GM21360 (cell line): ENCODE measurements at regions not wholly inside any gene's neighbourhood (a gene's known extent, or its start where the extent isn't known, plus 50 kb on each side); places are given as distances from the start of the nearest gene placed in this dataset.

ENCODE experiments used
- ATAC-seq: cut with Tn5 transposase; IDR thresholded peaks from one replicate; pipeline ENCODE4 v1.9.1; 2021; ENCODE audit warnings: mild to moderate bottlenecking, moderate library complexity; ENCODE audit not compliant: unreplicated experiment

DNA sequence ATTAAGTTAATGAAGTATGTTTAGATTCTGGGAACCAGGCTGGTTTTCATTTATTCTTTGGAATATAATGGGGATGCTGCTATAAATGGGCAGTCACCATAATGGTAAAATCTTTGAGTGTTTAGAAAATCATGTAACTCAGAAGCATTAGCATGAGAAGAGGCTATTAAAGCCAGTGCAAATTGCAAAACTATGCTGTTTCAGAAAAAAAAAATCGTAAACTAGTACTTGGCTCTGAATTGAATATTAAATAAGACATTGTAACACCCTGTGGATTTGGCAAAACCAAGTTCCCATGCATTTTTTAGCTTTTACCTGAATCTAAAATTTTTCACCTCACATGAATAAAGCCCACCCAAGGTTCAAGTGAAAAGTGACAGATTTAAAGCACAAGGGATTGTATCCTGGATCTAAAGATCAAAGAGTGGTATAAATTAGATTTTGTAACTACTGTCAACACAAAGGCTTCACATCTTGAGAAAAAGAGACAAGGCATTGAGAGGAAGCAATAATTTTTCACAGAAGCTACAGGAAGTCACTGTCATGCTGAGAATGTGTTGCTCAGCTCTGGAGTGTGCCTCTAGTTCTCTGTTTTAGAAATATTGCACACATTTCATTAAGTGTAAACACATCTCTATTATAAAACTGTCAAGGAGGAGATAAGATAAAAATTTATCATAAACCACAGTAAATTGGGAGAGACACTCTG is 142.2 kb downstream of the ABCA8 start:
- ATAC-seq: no peak

DNA sequence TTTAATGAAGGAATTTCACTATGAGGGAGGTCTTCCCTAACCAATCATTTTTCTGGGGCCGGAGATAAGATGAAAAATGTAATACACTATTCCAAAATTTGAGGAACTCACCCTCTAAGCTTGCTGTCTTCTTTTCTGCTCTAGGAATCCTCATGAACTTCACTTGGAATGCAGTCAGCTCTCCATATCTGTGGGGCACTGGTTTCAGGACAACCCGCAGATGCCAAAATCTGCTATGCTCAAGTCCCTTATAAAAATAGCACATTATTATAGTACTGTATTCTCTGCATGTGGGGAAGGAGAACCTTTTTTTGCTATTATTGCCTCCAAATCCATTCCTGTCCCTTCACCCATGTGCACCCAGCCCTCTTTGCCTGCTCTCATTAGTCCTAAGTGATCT is 146.0 kb downstream of the ABCA8 start:
- no peak for ATAC-seq

GRCh38 chr17:68807998-68808772 is 147.0 kb downstream of the ABCA8 start:
- no peak for ATAC-seq

GRCh38 chr17:68805609-68806008 is 149.6 kb downstream of the ABCA8 start:
- ATAC-seq: no peak

DNA sequence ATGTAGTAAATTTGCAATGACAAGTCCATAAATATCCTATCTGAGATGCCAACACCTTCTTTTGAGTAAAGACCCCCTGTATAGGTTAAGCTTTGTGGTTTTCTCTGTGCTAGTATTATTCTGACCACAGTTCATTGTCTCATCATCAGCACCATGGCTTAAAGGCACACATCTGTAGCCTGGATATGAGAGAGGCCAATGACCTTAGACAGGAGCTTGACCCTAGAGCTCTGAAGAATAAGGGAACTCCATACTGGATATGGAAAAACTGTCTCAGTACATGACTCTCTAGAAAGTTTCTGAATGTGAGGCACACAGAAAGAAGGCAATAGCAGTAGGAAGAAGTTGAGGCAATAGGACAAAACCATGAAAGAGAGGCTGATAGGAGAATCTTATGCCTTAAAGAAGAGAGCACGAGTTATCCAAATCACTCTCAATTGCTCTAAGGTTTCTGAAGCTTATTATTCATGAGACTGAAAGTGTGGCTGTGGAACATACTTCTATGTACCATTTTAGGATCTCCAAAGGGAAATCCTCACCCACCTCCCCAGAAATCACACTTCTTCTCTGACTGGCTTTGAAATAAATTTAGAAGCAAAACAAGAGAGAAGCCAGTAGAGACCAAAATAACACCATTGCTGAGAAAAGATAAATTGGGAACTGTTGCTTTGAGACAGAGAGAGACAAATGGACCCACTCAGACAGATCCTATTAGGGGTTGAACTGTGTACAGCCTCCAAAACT is 150.2 kb downstream of the ABCA8 start:
- ATAC-seq: no peak

GRCh38 chr17:68803164-68803929 is 151.8 kb downstream of the ABCA8 start:
- ATAC-seq: no peak

GRCh38 chr17:68801335-68802247 is 153.6 kb downstream of the ABCA8 start:
- no peak for ATAC-seq

DNA sequence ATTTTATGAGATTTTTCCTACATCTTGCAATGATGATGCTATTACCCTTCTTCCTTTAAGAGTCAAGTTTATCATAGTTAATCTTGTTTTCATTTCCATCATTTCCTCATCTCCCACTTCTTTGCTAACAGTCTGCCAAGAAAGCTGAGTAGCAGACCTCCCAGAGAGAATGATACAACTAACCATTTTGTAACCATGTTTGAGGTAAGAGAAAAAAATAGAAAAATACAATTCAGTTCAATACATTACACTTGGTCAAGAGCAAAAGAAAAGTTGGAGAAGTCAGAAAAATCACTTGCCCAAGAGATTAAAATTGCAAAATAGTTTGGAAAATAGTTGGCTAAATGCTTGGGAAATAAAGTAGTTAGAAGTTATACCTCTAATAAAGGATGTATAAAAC is 154.4 kb downstream of the ABCA8 start:
- no peak for ATAC-seq

DNA sequence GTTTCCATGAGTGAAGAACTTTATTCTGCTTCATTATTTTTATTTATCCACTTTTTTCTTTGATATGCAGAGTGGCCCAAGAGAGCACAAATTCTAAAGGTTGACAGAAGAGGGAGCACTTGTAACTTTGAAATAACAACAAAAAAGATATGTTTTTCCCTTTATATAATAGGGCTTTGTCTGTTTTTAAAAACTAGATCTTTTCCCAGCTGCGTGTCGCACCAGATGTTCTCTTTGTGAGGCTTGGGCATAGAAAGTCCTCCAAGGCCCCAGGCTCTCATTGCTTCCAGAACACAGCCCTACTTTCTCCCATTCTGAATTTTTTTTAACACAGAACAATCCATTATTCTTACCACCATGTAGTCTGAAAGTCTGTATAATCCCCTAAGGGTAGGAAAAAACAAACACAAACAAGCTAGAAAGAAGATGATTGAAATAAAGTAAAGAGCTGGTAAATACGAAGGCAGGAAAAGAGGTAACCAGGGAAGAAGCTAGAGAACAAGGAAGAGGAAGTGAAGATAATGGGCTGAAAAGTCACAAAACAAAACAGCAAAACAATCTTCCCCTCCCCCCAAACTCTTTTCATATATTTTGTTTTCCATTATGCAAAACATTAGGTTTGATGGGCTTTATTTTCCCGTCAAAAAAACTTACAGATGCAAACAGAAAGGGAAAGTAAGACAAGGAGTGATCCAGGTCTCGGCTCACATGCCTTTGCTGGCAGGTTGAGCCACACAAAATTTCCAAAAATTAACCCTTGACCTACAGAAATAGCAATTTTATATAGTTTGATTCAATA is 160.4 kb downstream of the ABCA8 start:
- ATAC-seq: no peak

- no peak for ATAC-seq
Observed at GRCh38 chr17:68792873-68793272, 162.3 kb downstream of the ABCA8 start.

- no peak for ATAC-seq
Observed at GRCh38 chr17:68792042-68792685, 163.0 kb downstream of the ABCA8 start.

DNA sequence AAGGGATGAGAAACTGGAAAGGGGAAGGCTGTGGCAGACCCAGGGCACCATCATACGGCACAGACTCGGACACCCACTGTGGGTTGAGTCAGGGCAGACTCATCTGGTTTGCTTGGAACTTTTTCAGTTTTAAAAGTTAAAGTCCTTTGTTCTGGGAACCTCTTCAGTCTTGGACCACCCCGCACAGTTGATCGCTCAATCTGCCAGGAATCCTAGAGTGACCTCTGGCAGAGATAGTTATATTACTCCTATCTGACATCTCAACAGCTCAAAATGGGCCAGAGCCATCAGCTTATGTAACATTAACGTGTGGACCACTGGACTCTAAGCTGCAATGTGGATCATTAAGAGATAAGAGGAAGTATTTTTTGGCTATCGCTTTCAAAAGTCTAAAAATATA is 164.3 kb downstream of the ABCA8 start:
- no peak for ATAC-seq

- ATAC-seq: no peak
Observed at GRCh38 chr17:68790492-68790891, 164.7 kb downstream of the ABCA8 start.

- ATAC-seq: no peak
Observed at GRCh38 chr17:68789203-68789962, 165.8 kb downstream of the ABCA8 start.

DNA sequence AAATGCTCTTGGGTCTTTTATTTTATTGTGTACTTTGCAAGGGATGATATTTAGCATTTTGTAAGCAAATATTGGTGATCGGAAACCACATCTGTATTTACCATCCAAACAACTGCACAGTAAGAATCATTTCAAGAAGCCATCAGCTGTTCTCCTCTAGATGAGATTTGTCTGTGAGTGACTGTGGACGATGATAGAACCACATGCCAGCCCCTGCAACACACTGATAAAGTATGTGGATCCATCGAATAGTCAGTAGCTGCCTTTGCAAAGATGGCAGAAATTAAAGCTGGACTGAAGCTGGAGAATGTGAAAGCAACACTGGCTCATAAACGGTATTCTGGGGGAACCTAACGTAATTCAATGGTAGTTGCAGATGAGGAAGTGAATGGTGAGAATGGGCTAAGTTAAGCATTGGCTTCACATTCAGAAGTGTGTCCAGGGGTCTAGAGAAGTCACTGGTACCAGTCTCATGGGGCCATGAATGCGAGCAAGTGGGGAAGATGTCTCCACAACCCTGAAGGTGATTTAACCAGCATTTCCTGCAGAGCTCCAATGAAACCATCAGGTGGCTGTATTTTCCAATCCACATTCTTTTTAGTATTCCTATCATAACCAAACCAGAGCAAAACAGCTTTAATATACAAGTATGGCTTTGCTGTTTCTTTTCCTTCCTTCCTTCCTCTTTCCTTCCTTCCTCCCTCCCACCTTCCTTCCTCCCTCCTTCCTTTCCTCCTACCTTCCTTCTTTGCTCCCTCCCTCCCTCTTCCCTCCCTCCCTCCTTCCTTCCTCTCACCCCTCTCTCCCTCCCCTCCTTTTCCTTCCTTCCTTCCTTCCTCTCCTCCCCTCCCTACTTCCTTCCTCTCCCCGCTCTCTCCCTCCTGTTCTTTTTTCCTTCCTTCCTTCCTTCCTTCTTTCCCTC is 169.4 kb downstream of the ABCA8 start:
- no peak for ATAC-seq

- ATAC-seq: no peak
Observed at GRCh38 chr17:68784431-68784830, 170.8 kb downstream of the ABCA8 start.

GRCh38 chr17:68783861-68784260 is 171.3 kb downstream of the ABCA8 start:
- ATAC-seq: no peak
